NB4 (cell line): ENCODE measurements at regions not wholly inside any gene's neighbourhood (a gene's known extent, or its start where the extent isn't known, plus 50 kb on each side); places are given as distances from the start of the nearest gene placed in this dataset.

Source experiments
- CTCF ChIP-seq: IDR thresholded peaks from one replicate; pipeline ENCODE4 v1.5.1; 2012; ENCODE audit warnings: low read depth, low read length
- POLR2A ChIP-seq: IDR thresholded peaks from 2 replicates; pipeline ENCODE4 v1.6.1; 2011; ENCODE audit warnings: mild to moderate bottlenecking; ENCODE audit not compliant: insufficient read length; ENCODE audit errors: extremely low read depth

- TF ChIP-seq POLR2A (no peak), CTCF (peak; percentile 58)
Measured at GRCh38 chr1:221263831-221264767, 384.9 kb downstream of the HLX start.
